ENCODE measurements at regions not wholly inside any gene's neighbourhood (a gene's known extent, or its start where the extent isn't known, plus 50 kb on each side); places are given as distances from the start of the nearest gene placed in this dataset.
"Not testable (repeated sequence)": the region's sequence is repeated elsewhere in the genome, so short reads cannot be mapped to it uniquely, and the experiment has no call there.

- CTCF ChIA-PET, result no interaction called here
- H3K4me2 ChIP-seq, result no peak overlapping the region
- WGBS (ENCODE audit: missing lambda C conversion rate), result 24% methylated on average over 4 of the region's 4 CpGs
- no peaks in the 10 kb centered on the region for H3K9me3 ChIP-seq
- no peak for DNase-seq (ENCODE audit: low read depth in 1 of 2, low spot score in 1 of 2)
- no peak overlapping the region for H3K27ac ChIP-seq
- no peak for FAIRE-seq
- TF ChIP-seq TFCP2L1 (CRISPR knock-in tag; IDR thresholded peaks at IDR 0.05) (no peak), NFE2L2 (conservative IDR thresholded peaks at IDR 0.05; ENCODE audit: low read length) (no peak), MAFK (IDR thresholded peaks at IDR 0.05; ENCODE audit: partially characterized antibody) (peak; percentile 95), REST (IDR thresholded peaks at IDR 0.05) (no peak), EP300 (IDR thresholded peaks at IDR 0.05) (no peak)
- no peak overlapping the region for H3K4me3 ChIP-seq
- POLR2A ChIA-PET, result no interaction called here
- no peak for ATAC-seq
- H3K4me1 ChIP-seq, result no peaks in the 10 kb centered on the region
These were observed 148.0 kb upstream of the G2E3 start for GRCh38 chr14:30410986-30411385.

- ATAC-seq; POLR2A ChIA-PET; DNase-seq (ENCODE audit: low read depth in 1 of 2, low spot score in 1 of 2); H3K4me1 ChIP-seq; FAIRE-seq; H3K4me2 ChIP-seq; H3K9me3 ChIP-seq; H3K4me3 ChIP-seq; CTCF ChIA-PET; H3K27ac ChIP-seq: not testable (repeated sequence)
- WGBS (ENCODE audit: missing lambda C conversion rate), result 34% methylated on average over 8 of the region's 8 CpGs
These were observed 145.8 kb upstream of the G2E3 start for GRCh38 chr14:30413184-30413583.

GRCh38 chr14:30417121-30417520 lies 141.8 kb upstream of the G2E3 start:
- H3K4me2 ChIP-seq, result no peak overlapping the region
- H3K27ac ChIP-seq, result no peak overlapping the region
- 52% methylated on average over 1 of the region's 1 CpG for WGBS (ENCODE audit: missing lambda C conversion rate)
- H3K4me3 ChIP-seq, result no peak overlapping the region
- TF ChIP-seq NPAS2 (CRISPR knock-in tag; IDR thresholded peaks at IDR 0.05; ENCODE audit: borderline replicate concordance), result no peak
- no peaks in the 10 kb centered on the region for H3K9me3 ChIP-seq
- H3K4me1 ChIP-seq, result no peaks in the 10 kb centered on the region
- ChIA-PET POLR2A (no interaction called here), CTCF (no interaction called here)
- DNase-seq (ENCODE audit: low read depth in 1 of 2, low spot score in 1 of 2), result peak in 1 of 2 experiments; percentile 7
- ATAC-seq, result peak in 1 of 2 experiments; percentile 54; a peak in 1 of 6 replicates
- peak; percentile 51 for FAIRE-seq

DNA sequence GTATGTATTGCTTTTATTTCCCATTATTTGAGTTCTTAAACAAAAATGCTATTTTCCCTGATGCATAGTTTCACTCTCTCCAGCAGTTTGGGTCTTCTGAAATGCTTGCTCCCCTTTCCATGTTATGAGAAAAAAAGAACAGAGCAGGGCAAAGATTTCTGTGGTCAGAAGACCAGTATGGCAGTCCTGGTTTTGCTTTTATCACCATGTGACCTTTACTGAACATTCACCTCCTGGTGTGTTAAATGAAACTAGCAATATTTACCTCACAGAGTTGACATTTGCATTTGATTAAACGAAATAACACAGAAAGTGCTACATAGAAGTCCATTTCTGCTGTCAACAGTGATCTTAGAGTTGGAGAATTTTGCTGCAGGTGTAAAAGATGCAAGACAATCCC lies 141.0 kb upstream of the G2E3 start:
- 7% methylated on average over 1 of the region's 1 CpG for WGBS (ENCODE audit: missing lambda C conversion rate)
- Histone ChIP-seq H3K4me3 (no peak overlapping the region), H3K4me2 (no peak overlapping the region), H3K4me1 (no peaks in the 10 kb centered on the region), H3K9me3 (no peaks in the 10 kb centered on the region), H3K27ac (no peak overlapping the region)
- DNase-seq (ENCODE audit: low read depth in 1 of 2, low spot score in 1 of 2) (no peak), ATAC-seq (no peak), FAIRE-seq (no peak)
- POLR2A ChIA-PET, result no interaction called here
- CTCF ChIA-PET, result no interaction called here
- TF ChIP-seq NPAS2 (CRISPR knock-in tag; IDR thresholded peaks at IDR 0.05; ENCODE audit: borderline replicate concordance) (no peak), EP300 (IDR thresholded peaks at IDR 0.05) (no peak)

- FAIRE-seq (no peak), ATAC-seq (no peak), DNase-seq (ENCODE audit: low read depth in 1 of 2, low spot score in 1 of 2) (no peak)
- POLR2A ChIA-PET, result no interaction called here
- CTCF ChIA-PET, result no interaction called here
- TF ChIP-seq ZNF302 (CRISPR knock-in tag; IDR thresholded peaks at IDR 0.05) (no peak), EP300 (IDR thresholded peaks at IDR 0.05) (no peak), JUN (IDR thresholded peaks at IDR 0.05) (no peak), MAZ (IDR thresholded peaks at IDR 0.05; ENCODE audit: borderline replicate concordance, low read depth, low read length) (no peak), POLR2A (IDR thresholded peaks at IDR 0.05; ENCODE audit: low read length) (no peak), RFX5 (IDR thresholded peaks at IDR 0.05) (no peak), FOXS1 (CRISPR knock-in tag; IDR thresholded peaks at IDR 0.05) (no peak), POLR2AphosphoS2 (conservative IDR thresholded peaks at IDR 0.05; ENCODE audit: low read length) (no peak)
- TF ChIP-seq, protein P1, sequence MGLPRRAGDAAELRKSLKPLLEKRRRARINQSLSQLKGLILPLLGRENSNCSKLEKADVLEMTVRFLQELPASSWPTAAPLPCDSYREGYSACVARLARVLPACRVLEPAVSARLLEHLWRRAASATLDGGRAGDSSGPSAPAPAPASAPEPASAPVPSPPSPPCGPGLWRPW (IDR thresholded peaks at IDR 0.05), result no peak
- no peak overlapping the region for H3K4me3 ChIP-seq
- no peak overlapping the region for H3K4me2 ChIP-seq
- no peaks in the 10 kb centered on the region for H3K9me3 ChIP-seq
- H3K27ac ChIP-seq, result no peak overlapping the region
- H3K4me1 ChIP-seq, result no peaks in the 10 kb centered on the region
These were observed 139.9 kb upstream of the G2E3 start for GRCh38 chr14:30419037-30419436.
